ENCODE measurements at regions not wholly inside any gene's neighbourhood (a gene's known extent, or its start where the extent isn't known, plus 50 kb on each side); places are given as distances from the start of the nearest gene placed in this dataset.

GRCh38 chr2:192500550-192501200, 305.9 kb upstream of the TMEFF2 start:
- TF ChIP-seq, protein P1, sequence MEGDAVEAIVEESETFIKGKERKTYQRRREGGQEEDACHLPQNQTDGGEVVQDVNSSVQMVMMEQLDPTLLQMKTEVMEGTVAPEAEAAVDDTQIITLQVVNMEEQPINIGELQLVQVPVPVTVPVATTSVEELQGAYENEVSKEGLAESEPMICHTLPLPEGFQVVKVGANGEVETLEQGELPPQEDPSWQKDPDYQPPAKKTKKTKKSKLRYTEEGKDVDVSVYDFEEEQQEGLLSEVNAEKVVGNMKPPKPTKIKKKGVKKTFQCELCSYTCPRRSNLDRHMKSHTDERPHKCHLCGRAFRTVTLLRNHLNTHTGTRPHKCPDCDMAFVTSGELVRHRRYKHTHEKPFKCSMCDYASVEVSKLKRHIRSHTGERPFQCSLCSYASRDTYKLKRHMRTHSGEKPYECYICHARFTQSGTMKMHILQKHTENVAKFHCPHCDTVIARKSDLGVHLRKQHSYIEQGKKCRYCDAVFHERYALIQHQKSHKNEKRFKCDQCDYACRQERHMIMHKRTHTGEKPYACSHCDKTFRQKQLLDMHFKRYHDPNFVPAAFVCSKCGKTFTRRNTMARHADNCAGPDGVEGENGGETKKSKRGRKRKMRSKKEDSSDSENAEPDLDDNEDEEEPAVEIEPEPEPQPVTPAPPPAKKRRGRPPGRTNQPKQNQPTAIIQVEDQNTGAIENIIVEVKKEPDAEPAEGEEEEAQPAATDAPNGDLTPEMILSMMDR (IDR thresholded peaks at IDR 0.05) = no peak
- TF ChIP-seq POLR2A (IDR thresholded peaks at IDR 0.05) (no peak), POLR2AphosphoS5 (IDR thresholded peaks at IDR 0.05) (no peak)

Data from breast epithelium (tissue), 3 donors.